SK-N-SH treated with all-trans-retinoic acid at 6 μM for 48 hours (cell line): ENCODE measurements at regions not wholly inside any gene's neighbourhood (a gene's known extent, or its start where the extent isn't known, plus 50 kb on each side); places are given as distances from the start of the nearest gene placed in this dataset.

Experiments used
- ARNTL ChIP-seq: fragments of 450-650 bp; formaldehyde crosslinking; IDR thresholded peaks from 2 replicates; pipeline ENCODE4 v1.5.0; 2020; ENCODE audit warnings: low read depth, mild to moderate bottlenecking, moderate library complexity, borderline replicate concordance
- BACH2 ChIP-seq: fragments of 250-450 bp; sonication (Bioruptor Pico); IDR thresholded peaks from 2 replicates; pipeline ENCODE4 v1.9.0; 2021; ENCODE audit warnings: mild to moderate bottlenecking, borderline replicate concordance
- CREB5 ChIP-seq: fragments of 250-450 bp; sonication (Bioruptor Pico); IDR thresholded peaks from 2 replicates; pipeline ENCODE4 v1.5.1; 2020; ENCODE audit warnings: low read depth, mild to moderate bottlenecking, moderate library complexity
- GLIS3 ChIP-seq: fragments of 250-450 bp; sonication (Bioruptor Pico); IDR thresholded peaks from 2 replicates; pipeline ENCODE4 v1.5.0; 2020; ENCODE audit warnings: mild to moderate bottlenecking, moderate library complexity
- PATZ1 ChIP-seq: fragments of 250-450 bp; sonication (Bioruptor Pico); IDR thresholded peaks from 2 replicates; pipeline ENCODE4 v1.8.0; 2020; ENCODE audit warnings: mild to moderate bottlenecking, moderate library complexity, borderline replicate concordance
- POU6F1 ChIP-seq: fragments of 250-450 bp; sonication (Bioruptor Pico); IDR thresholded peaks from 2 replicates; pipeline ENCODE4 v1.8.0; 2021; ENCODE audit warnings: low read depth, mild to moderate bottlenecking, moderate library complexity, borderline replicate concordance
- PPARA ChIP-seq: fragments of 250-450 bp; sonication (Bioruptor Pico); IDR thresholded peaks from 2 replicates; pipeline ENCODE4 v1.5.0; 2020; ENCODE audit warnings: mild to moderate bottlenecking, borderline replicate concordance
- TCF4 ChIP-seq: fragments of 250-450 bp; sonication (Bioruptor Pico); IDR thresholded peaks from 2 replicates; pipeline ENCODE4 v1.8.0; 2021; ENCODE audit warnings: mild to moderate bottlenecking, moderate library complexity, borderline replicate concordance
- TSHZ2 ChIP-seq: fragments of 250-450 bp; sonication (Bioruptor Pico); IDR thresholded peaks from 2 replicates; pipeline ENCODE4 v1.5.0; 2020; ENCODE audit warnings: mild to moderate bottlenecking, moderate library complexity
- ZC3H10 ChIP-seq: fragments of 250-450 bp; sonication (Bioruptor Pico); IDR thresholded peaks from 2 replicates; pipeline ENCODE4 v1.5.1; 2021; ENCODE audit warnings: mild to moderate bottlenecking, moderate library complexity
- ZFP3 ChIP-seq: fragments of 250-450 bp; sonication (Bioruptor Pico); IDR thresholded peaks from 2 replicates; pipeline ENCODE4 v1.5.0; 2020; ENCODE audit warnings: mild to moderate bottlenecking, moderate library complexity
- ZFP30 ChIP-seq: fragments of 450-650 bp; formaldehyde crosslinking; IDR thresholded peaks from 2 replicates; pipeline ENCODE4 v1.5.0; 2022; ENCODE audit warnings: mild to moderate bottlenecking, moderate library complexity
- ZNF70 ChIP-seq: fragments of 450-650 bp; formaldehyde crosslinking; IDR thresholded peaks from 2 replicates; pipeline ENCODE4 v1.5.0; 2020; ENCODE audit warnings: mild to moderate bottlenecking, moderate library complexity

- TF ChIP-seq PATZ1 = no peak
- no peak for TF ChIP-seq CREB5 (CRISPR knock-in tag)
- no peak for TF ChIP-seq ZNF70 (CRISPR knock-in tag)
- no peak for TF ChIP-seq PPARA (CRISPR knock-in tag)
- no peak for TF ChIP-seq ZC3H10 (CRISPR knock-in tag)
- TF ChIP-seq GLIS3 (CRISPR knock-in tag) = no peak
- TF ChIP-seq BACH2 (CRISPR knock-in tag) = no peak
- TF ChIP-seq TCF4 (CRISPR knock-in tag) = no peak
- TF ChIP-seq POU6F1 = no peak
- no peak for TF ChIP-seq ZFP30
- no peak for TF ChIP-seq ARNTL (CRISPR knock-in tag)
- no peak for TF ChIP-seq TSHZ2 (CRISPR knock-in tag)
- TF ChIP-seq ZFP3 = no peak
These were observed 604.1 kb upstream of the GJE1 start for GRCh38 chr6:141528596-141528995.
